DND-41 (cell line): ENCODE measurements at regions not wholly inside any gene's neighbourhood (a gene's known extent, or its start where the extent isn't known, plus 50 kb on each side); places are given as distances from the start of the nearest gene placed in this dataset.

Source experiments
- CTCF ChIP-seq: IDR thresholded peaks from 2 replicates; pipeline ENCODE4 v1.5.1; 2012; ENCODE audit warnings: borderline replicate concordance, low read length, moderate library complexity, mild to moderate bottlenecking; ENCODE audit not compliant: poor library complexity, severe bottlenecking; ENCODE audit errors: extremely low read depth
- EZH2 ChIP-seq: IDR thresholded peaks from 3 replicates; pipeline ENCODE4 v1.6.1; 2012; ENCODE audit warnings: borderline replicate concordance, low read depth, mild to moderate bottlenecking, moderate library complexity, low read length, inconsistent platforms; ENCODE audit not compliant: severe bottlenecking

GRCh38 chr1:91584309-91584708 lies 83.7 kb downstream of the CDC7 start:
- no peak for TF ChIP-seq CTCF
- TF ChIP-seq EZH2, result no peak
